Left lung (tissue), 4 donors: ENCODE measurements at regions not wholly inside any gene's neighbourhood (a gene's known extent, or its start where the extent isn't known, plus 50 kb on each side); places are given as distances from the start of the nearest gene placed in this dataset.

ENCODE experiments used
- ATAC-seq: fragments of 200-7000 bp; cut with Tn5 transposase; one replicate; pipeline ENCODE4 v1.9.1; 2020; ENCODE audit warnings: moderate library complexity
- DNase-seq, 4 donors: peaks; one replicate each; pipeline ENCODE4 v3.0.0-alpha.2; 2013 to 2020
- H3K27ac ChIP-seq, 2 donors: fragments of 200-600 bp; sonication (generic) in 1 of 2; one replicate each; pipeline versions ENCODE4 v1.5.0 to v1.8.0; 2020 to 2021
- H3K27me3 ChIP-seq, 2 donors: fragments of 200-600 bp; sonication (generic) in 1 of 2; one replicate each; pipeline versions ENCODE4 v1.5.0 to v1.8.0; 2020 to 2021
- H3K36me3 ChIP-seq, 2 donors: fragments of 200-600 bp; sonication (generic) in 1 of 2; one replicate each; pipeline versions ENCODE4 v1.5.0 to v1.8.0; 2020 to 2021
- H3K4me1 ChIP-seq, 2 donors: fragments of 200-600 bp; one replicate each; pipeline ENCODE4 v1.8.0; 2021
- H3K4me3 ChIP-seq, 2 donors: fragments of 200-600 bp; sonication (generic) in 1 of 2; one replicate each; pipeline versions ENCODE4 v1.5.0 to v1.8.0; 2020 to 2021; ENCODE audit warnings: mild to moderate bottlenecking in 1 of 2
- H3K9me3 ChIP-seq, 2 donors: fragments of 200-600 bp; sonication (generic) in 1 of 2; one replicate each; pipeline versions ENCODE4 v1.5.0 to v1.8.0; 2020 to 2021
- intact Hi-C, 2 donors: fragments of 100-400 bp; cut with DNase I; formaldehyde crosslinking; loops; one replicate each; pipeline versions ENCODE4 v1.11.2 to v1.14.2; 2022
- TF ChIP-seq, protein P1 (sequence below), 2 donors: fragments of 200-600 bp; sonication (generic) in 1 of 2; IDR thresholded peaks; one replicate each; pipeline versions ENCODE4 v1.5.0 to v1.8.0; 2021; ENCODE audit warnings: antibody characterized with exemption in 2 of 2
- donor health status: DM: no; HTN: yes; CAD: no.
- donor health status: DM: no; HTN: no; CAD: no.

DNA sequence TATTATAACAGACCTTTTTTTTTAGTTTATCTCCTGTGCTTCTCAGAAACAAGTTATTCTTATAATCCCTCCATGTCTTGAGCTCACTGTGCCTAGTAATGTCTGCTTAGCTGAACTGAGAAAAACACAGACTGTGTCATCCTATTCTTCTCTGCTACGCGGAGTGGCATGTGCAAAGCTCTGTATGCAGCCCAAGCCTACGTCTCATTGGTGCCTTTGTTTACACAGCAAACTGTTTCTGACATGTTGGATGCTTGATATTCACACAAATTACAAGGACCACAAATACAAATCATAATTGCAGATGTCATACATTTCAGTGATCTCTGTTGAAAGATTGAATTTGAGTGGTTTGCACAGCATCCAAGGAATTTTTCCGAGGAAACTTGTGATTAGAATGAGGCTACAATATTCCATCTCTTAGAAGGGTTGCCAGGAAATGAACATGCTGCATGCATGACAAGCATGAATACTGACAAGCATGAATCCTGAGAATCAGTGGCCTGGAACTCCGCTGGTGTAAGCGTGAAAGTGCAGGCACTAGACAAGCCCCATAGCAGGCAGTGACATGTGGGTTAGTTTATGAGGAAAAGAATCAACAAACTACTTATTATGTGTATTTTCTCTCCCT, 128.4 kb upstream of the SGK1 start:
- no peaks in the 10 kb centered on the region for H3K36me3 ChIP-seq
- H3K4me1 ChIP-seq = peaks cover 6 to 12% of the 10 kb centered on the region in 2 donors
- H3K4me3 ChIP-seq = no peak overlapping the region
- intact Hi-C loops = no loop called here
- DNase-seq = no peak
- H3K9me3 ChIP-seq = no peaks in the 10 kb centered on the region
- no peak overlapping the region for H3K27ac ChIP-seq
- TF ChIP-seq, protein P1, sequence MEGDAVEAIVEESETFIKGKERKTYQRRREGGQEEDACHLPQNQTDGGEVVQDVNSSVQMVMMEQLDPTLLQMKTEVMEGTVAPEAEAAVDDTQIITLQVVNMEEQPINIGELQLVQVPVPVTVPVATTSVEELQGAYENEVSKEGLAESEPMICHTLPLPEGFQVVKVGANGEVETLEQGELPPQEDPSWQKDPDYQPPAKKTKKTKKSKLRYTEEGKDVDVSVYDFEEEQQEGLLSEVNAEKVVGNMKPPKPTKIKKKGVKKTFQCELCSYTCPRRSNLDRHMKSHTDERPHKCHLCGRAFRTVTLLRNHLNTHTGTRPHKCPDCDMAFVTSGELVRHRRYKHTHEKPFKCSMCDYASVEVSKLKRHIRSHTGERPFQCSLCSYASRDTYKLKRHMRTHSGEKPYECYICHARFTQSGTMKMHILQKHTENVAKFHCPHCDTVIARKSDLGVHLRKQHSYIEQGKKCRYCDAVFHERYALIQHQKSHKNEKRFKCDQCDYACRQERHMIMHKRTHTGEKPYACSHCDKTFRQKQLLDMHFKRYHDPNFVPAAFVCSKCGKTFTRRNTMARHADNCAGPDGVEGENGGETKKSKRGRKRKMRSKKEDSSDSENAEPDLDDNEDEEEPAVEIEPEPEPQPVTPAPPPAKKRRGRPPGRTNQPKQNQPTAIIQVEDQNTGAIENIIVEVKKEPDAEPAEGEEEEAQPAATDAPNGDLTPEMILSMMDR (IDR thresholded peaks at IDR 0.05) = no peak
- no peaks in the 10 kb centered on the region for H3K27me3 ChIP-seq
- ATAC-seq = no peak

DNA sequence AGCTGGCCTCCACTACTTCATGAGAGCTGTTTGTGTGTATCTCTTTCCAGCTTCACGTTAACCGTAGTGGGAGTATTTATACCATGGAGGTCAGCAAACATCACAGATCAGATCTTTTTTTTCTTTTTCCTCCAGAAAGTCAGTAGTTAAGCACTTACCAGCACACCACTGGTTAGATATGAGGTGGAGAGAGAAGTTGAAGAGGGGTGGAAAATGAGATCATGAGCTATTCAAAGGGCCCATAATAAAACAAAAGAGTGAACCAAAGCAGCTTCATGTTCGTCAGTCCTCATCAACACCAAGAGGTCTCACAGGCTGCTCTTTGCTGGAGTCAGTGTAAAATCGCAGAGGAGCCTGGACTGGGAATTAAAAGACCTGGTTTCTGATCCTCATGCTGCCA, 125.1 kb upstream of the SGK1 start:
- H3K27ac ChIP-seq = no peak overlapping the region
- no peaks in the 10 kb centered on the region for H3K9me3 ChIP-seq
- TF ChIP-seq, protein P1 (IDR thresholded peaks at IDR 0.05) = no peak
- DNase-seq (no peak), ATAC-seq (peak; percentile 10)
- H3K4me3 ChIP-seq = no peak overlapping the region
- H3K36me3 ChIP-seq = no peaks in the 10 kb centered on the region
- peaks cover 5 to 11% of the 10 kb centered on the region in 2 donors for H3K4me1 ChIP-seq
- intact Hi-C loops = no loop called here
- no peaks in the 10 kb centered on the region for H3K27me3 ChIP-seq

DNA sequence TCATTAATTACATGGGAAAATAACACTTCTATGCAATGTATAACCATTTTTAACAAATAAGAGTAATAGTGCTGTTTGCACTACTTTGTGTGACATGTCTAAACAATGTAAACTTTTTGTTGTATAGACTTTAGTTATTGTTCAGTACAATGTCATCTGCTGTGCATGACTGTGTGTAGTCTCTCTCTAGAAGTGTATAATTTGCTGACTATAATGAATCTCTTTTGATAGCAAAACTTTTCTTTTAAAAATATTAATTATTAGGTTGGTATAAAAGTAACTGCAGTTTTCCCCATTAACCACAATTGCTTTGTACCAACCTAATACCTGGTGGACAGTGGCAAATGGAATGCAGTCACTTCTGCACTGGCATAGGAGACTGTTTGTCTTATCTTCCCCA, 124.2 kb upstream of the SGK1 start:
- no peaks in the 10 kb centered on the region for H3K27me3 ChIP-seq
- intact Hi-C loops = no loop called here
- no peak overlapping the region for H3K27ac ChIP-seq
- peaks cover 0 to 11% of the 10 kb centered on the region in 2 donors for H3K4me1 ChIP-seq
- TF ChIP-seq, protein P1 (IDR thresholded peaks at IDR 0.05) = no peak
- no peaks in the 10 kb centered on the region for H3K36me3 ChIP-seq
- no peak overlapping the region for H3K4me3 ChIP-seq
- ATAC-seq = no peak
- no peaks in the 10 kb centered on the region for H3K9me3 ChIP-seq
- no peak for DNase-seq

DNA sequence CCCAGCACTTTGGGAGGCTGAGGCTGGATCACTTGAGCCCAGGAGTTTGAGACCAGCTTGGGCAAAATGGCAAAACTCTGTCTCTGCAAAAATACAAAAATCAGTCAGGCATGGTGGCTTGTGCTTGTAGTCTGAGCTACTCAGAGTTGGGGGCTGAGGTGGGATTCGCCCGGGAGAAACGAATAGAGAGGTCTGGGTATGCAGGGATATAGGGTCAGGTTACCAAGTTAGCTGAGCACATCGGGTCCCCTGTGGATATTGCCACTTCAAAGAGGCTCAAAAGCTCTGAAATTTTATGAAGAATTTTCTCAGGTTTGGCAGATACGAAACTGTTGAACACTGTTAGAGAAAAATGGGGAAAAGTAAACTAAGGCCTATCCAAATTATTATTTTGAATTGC, 120.9 kb upstream of the SGK1 start:
- Histone ChIP-seq H3K4me3 (no peak overlapping the region), H3K9me3 (no peaks in the 10 kb centered on the region), H3K36me3 (no peaks in the 10 kb centered on the region), H3K27ac (no peak overlapping the region), H3K4me1 (peaks cover 3 to 24% of the 10 kb centered on the region in 2 donors), H3K27me3 (no peaks in the 10 kb centered on the region)
- intact Hi-C loops = no loop called here
- TF ChIP-seq, protein P1 (IDR thresholded peaks at IDR 0.05) = no peak
- no peak for ATAC-seq
- DNase-seq = no peak

DNA sequence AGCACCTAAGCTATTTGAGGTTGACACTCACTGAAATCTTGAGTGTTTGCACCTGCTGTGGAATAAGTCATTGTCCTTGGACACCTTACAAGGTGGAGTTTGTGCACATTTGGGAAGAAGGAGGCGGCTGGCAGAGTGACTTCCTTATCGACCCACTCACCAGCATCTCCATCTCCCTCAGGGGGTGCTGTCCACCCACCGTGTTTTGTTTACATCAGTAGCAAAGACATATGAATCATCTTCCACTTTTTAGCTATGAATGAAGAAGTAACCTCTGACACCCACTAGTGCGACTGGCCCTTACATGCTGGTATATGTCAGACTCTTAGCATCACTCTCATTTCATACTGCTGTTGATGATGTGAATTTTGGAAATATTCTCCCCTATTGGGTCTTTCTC, 119.5 kb upstream of the SGK1 start:
- ATAC-seq = peak; percentile 68
- no peaks in the 10 kb centered on the region for H3K36me3 ChIP-seq
- DNase-seq = peak in 1 of 4 donors; percentile 61
- H3K27me3 ChIP-seq = no peaks in the 10 kb centered on the region
- intact Hi-C loops = no loop called here
- TF ChIP-seq, protein P1 (IDR thresholded peaks at IDR 0.05) = peak in 1 of 2 donors; percentile 15
- H3K9me3 ChIP-seq = no peaks in the 10 kb centered on the region
- peak overlapping the region; percentile 69 to 73 for H3K27ac ChIP-seq
- H3K4me1 ChIP-seq = peaks cover 3 to 24% of the 10 kb centered on the region in 2 donors
- H3K4me3 ChIP-seq = no peak overlapping the region
